Fibroblast of skin of left quadriceps (primary cell): ENCODE measurements at regions not wholly inside any gene's neighbourhood (a gene's known extent, or its start where the extent isn't known, plus 50 kb on each side); places are given as distances from the start of the nearest gene placed in this dataset.
"Not testable (repeated sequence)": the region's sequence is repeated elsewhere in the genome, so short reads cannot be mapped to it uniquely, and the experiment has no call there.

Source experiments
- DNase-seq, 2 experiments: peaks; one replicate each; pipeline ENCODE4 v3.0.0-alpha.2; 2013; ENCODE audit warnings: low read depth in 2 of 2

DNA sequence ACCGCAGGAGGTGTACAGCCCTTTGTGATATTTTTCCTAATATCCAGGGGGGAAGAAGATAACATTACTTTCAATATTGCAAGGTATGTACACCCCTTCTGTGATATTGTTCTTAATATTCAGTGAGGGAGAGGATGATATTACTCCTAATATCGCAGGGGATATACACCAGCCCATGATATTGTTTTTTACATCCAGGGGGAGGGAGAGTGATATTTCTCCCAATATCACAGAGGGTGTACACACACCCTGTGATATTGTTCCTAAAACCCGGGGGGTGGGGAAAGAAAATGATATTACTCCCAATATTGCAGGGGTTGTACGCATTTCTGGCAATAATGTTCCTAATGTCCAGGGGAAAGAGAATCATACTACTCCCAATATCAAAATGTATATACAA, 58.0 kb upstream of the SLC25A48 start:
- DNase-seq, result no peak

DNA sequence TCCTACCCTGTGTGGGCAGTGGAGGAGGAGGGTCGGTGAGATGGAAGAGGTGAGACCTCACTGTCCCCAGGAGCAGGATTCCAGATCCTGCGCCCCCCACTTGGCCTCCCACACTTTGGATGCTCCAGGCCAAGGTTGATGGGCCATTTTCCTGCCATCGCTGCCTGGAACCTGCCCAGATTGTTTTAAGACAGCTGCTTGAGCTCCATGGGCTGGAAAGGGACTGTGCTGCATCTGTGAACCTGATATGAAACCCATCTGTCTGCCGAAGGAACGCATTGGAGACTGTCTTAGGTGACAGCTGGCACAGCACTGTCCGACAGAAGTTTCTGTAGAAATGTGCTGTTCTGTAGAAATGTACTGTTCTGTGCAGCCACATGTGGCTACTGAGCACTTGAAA, 72.7 kb upstream of the SLC25A48 start:
- DNase-seq, result no peak

GRCh38 chr5:135759149-135759784, 75.2 kb upstream of the SLC25A48 start:
- no peak for DNase-seq

DNA sequence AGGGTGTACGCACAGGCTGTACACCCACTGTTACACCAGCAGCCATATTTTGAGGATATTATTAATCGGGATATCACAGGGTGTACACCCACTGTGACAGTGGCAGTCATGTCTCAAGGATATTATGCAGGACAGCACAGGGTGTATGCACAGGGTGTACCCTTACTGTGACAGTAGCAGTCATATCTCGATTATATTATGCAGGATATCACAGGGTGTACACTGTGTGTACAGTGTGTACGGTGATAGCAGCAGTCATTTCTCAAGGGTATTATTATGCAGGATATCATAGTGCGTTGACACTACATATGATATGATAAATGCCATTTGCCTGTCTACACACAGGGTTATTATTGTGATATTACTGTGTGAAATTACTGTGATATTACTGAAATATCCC, 80.5 kb upstream of the SLC25A48 start:
- DNase-seq, result no peak

DNA sequence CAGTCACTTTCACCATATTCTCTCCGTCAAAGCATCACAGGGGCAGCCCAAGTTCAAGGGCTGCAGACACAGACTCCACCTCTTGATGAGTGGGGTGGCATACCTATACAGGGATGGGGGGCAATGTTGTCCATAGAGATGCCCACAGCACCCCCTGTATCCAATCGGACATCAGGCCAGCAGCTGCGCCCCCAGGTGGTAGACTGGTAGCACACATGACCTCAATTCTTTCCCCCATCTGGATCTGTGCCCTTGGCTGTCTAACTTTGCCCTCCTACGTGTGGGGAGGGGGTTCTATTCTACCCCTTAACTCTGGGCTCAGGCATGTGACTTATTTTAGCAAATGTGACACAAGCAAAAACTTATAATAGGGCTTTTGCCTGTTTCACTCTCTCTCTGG, 84.0 kb upstream of the SLC25A48 start:
- no peak for DNase-seq

DNA sequence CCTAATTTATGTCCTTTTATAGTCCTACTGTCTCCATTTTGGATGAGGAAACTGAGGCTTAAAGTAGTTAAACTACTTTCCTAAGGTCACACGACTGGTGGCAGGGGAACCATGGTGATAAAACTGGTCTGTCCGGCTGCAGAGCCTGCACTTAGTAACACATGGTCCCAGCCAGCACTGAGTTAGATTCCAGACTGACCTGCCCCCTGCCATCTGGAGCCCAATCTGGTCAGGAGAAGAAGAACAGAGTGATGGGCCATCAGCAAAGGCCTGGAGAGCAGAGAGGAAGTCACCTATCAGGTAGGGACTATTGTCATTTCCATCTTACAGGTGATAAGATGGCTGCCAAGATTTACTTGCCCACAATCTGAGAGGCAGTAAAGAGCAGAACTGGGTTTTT, 86.6 kb upstream of the SLC25A48 start:
- no peak for DNase-seq

DNA sequence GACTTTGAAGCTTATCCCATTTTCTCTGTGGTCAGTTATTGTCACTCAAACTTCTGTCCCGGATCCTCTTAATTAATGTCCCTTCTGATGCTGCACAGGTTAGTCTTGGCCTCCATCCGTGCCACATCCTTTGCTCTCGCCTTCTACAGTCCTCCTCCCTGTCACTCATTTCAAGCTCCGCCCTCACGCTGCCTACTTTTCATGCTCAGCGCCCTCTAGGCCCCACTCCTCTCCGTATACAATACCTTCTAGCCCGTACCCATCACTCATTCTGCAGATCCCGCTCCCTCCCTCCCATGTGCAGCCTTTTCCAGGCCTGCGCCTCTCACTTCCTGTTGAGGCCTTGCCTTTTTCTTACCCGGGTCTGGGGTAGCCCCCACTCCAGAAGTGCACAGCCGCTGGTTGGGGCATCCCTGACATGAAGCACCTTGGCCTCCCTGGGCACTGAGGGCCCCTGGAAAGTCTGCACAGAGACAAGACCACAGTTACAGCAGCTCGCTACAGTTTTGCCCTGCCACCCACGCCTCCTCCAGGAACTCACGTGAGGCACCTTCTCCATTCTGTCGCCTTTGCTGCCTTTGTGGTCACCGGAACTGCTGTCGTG, 88.5 kb upstream of the SLC25A48 start:
- no peak for DNase-seq

DNA sequence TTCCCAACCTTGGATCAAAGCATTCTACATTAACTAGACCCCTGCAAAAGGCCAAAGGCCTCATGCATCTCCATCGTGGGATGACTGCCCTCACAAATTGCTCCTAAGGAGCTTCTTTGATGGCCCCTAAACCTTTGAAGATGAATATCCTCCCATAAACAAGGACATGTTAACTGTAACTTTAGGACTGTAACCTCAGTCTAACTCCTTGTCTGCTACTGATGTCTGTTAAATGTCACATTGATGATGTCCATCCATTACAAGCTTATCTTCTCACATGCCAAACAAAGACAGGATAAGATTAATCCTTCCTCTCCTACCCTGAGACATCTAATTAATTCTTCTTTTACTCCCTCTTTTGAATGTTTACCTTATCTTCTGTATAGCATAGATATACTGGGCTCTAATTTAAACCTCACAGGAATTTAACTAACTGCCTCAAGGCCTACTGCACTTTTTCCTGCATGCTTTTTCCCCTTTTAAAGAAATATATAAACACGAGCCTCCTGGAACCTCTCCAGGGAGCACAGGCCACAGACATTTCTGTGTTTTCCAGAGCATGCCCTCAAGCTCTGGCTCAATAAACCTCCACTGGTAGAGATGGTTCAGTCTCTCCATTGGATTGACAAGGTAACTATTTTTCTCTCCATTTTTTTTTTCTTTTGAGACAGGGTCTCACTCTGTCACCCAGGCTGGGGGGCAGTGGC, 90.6 kb upstream of the SLC25A48 start:
- DNase-seq, result no peak

DNA sequence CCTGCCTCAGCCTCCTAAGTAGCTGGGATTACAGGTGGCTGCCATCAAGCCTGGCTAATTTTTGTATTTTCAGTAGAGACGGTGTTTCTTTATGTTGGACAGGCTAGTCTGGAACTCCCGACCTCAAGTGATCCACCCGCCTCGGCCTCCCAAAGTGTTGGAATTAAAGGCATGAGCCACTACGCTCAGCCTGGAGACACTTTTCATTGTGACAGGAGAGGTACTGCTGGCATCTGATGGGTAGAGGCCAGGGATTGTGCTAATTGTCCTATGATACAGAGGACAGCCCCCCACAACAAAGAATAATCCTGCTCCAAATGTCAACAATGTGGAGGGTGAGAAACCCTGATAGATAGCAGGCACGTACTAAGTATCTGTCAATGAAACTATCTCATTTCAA, 91.3 kb upstream of the SLC25A48 start:
- no peak for DNase-seq

DNA sequence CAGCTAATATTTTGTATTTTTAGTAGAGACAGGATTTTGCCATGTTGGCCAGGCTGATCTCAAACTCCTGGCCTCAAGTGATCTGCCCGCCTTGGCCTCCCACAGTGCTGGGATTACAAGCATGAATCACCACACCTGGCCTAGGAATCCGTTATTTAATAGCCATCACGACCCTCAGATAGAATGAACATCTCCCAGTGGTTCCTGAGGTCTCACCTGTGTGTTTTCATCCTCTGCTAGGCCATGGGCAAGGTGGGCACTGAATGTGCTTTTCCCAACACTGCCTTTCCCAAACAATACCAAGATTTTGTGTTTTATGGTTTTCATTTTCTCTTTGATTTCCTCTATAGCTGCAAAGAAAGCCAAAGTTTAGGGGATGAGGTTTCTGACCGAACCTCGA, 92.2 kb upstream of the SLC25A48 start:
- DNase-seq, result not testable (repeated sequence)

GRCh38 chr5:135741040-135741439, 93.4 kb upstream of the SLC25A48 start:
- DNase-seq, result no peak

- no peak for DNase-seq
Observed at GRCh38 chr5:135740475-135740874, 94.0 kb upstream of the SLC25A48 start.

DNA sequence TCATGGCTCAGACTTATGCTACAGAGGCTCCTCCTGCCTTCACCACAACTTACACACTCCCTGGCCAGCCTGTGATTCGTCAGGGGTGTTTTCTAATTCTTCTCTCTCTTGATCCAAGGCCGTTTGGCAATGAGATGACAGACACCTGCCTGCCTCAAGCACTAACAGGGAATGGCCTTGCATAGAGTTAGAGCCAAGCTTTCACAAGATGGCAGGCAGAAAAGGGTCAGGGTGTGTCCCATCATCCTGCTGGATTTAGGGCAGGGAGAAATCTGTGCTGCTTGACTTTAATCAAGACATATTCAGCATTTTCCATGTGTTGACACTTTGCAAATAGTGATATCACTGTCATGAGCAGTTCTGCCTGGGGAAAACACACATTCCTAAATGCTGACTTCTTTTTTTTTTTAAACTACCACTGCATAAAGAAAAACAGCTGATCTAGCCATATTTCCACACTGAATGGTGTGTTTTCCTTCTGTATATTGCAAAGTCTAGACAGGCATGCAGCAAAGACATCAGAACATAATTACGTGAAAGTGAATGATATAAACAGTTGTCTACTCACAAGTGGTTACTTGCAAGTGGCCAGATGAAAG, 95.0 kb upstream of the SLC25A48 start:
- peak; percentile 34 to 44 for DNase-seq

DNA sequence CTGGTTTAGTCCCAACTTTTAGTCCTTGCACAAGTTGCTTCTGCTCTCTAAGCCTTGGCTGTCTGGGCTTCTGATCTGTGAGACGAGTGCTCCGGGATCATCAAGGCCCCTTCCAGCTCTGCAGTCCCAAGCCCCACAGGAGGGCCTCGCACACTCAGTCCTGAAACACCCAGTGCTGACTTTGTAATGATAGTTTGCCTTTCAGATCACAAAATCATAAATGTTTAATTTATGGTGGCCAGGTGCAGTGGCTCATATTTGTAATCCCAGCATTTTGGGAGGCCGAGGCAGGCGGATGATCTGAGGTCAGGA, 95.9 kb upstream of the SLC25A48 start:
- DNase-seq, result no peak

- no peak for DNase-seq
Observed at GRCh38 chr5:135737701-135738563, 96.5 kb upstream of the SLC25A48 start.

- not testable (repeated sequence) for DNase-seq
Observed at GRCh38 chr5:135736952-135737351, 97.5 kb upstream of the SLC25A48 start.

DNA sequence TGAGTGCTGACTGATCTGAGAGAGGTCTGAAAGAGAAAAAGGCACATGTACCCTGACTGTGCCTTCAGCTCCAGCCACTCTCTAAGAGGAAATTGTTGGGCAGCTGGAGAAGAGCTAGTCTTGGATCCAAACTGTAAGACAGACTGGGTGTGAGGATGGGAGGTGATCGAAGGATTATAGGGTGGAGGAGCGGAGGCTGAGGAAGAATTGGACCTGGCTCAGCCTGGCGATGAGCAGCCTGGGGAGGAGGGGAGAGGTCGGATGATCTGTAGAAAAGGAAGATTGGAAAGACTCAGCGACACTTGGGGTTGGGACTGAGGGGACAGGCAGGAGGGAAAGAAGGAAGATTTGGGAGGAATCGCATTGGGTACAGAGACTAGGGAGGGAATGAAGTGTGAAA, 98.6 kb upstream of the SLC25A48 start:
- no peak for DNase-seq

DNA sequence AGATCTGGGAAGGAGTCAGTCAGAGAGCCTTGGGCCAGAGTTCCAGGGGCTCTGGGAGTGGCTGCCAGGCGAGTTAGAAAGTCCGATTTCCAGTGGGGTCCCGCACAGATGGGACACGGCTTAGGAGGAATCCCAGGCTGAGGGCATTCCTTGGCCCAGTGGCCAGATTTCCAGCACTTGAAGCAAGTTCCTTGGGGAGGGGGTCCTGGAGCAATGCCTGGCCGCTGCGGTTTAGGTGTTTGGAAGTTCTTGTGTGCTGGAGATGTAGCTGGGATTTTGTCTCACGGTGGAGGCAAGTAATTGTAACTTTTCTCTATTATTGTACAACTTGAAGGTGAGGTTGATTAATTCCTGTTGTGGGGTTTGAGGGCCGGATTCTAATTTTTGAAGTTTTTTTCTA, 99.5 kb upstream of the SLC25A48 start:
- not testable (repeated sequence) for DNase-seq

DNA sequence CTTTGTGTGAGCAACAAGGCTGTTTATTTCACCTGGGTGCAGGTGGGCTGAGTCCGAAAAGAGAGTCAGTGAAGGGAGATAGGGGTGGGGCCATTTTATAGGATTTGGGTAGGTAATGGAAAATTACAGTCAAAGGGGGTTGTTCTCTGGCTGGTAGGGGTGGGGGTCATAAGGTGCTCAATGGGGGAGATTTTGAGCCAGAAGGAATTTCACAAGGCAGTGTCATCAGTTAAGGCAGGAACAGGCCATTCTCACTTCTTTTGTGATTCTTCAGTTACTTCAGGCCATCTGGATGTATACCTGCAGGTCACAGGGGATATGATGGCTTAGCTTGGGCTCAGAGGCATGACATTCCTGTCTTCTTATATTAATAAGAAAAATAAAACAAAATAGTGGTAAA, 103.4 kb upstream of the SLC25A48 start:
- not testable (repeated sequence) for DNase-seq

- DNase-seq, result not testable (repeated sequence)
Observed at GRCh38 chr5:135730161-135730560, 104.3 kb upstream of the SLC25A48 start.

GRCh38 chr5:135729321-135729786, 105.1 kb upstream of the SLC25A48 start:
- DNase-seq, result peak in 1 of 2 experiments; percentile 52

DNA sequence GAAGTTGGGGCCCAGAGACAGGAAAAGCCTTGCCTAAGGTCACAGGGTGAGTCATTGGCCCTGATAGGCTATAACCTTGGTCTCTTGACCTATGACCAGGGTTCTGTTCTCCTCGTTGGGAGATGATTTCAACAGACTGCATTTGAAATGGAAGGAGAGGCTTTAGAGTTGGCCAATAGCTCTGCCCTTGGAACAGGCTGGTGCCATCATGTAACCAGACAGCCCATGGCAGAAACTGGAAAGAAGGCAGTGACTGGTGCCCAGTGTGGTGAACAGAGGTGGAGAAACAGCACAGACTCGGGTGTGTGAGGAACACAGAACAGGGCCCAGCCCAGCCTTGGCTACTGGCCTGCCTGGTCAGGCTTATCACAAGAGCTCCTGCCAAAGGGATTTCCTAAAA, 109.8 kb upstream of the SLC25A48 start:
- no peak for DNase-seq
